Amygdala (tissue), 56 donors: ENCODE measurements at regions not wholly inside any gene's neighbourhood (a gene's known extent, or its start where the extent isn't known, plus 50 kb on each side); places are given as distances from the start of the nearest gene placed in this dataset.
"Not testable (repeated sequence)": the region's sequence is repeated elsewhere in the genome, so short reads cannot be mapped to it uniquely, and the experiment has no call there.

ENCODE experiments used
- DNase-seq, 56 donors: peaks; one replicate each; lab custom pipeline; 2025; lab: John Stamatoyannopoulos, UW

DNA sequence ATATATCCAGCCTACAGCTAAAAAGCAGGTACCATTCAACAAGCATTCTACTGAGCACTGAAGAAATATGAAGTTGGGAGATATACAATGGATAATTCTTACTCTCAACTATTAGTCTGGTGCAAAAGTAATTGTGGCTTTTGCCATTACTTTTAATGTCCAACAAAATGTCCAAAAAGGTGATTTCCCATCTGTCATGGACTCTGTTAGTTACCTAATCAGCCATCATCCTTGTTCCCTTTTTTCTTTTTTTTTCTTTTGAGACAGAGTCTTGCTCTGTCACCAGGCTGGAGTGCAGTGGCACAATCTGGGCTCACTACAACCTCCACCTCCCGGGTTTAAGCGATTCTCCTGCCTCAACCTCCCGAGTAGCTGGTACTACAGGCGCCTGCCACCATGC is 76.6 kb upstream of the MON1B start:
- DNase-seq, result not testable (repeated sequence)

DNA sequence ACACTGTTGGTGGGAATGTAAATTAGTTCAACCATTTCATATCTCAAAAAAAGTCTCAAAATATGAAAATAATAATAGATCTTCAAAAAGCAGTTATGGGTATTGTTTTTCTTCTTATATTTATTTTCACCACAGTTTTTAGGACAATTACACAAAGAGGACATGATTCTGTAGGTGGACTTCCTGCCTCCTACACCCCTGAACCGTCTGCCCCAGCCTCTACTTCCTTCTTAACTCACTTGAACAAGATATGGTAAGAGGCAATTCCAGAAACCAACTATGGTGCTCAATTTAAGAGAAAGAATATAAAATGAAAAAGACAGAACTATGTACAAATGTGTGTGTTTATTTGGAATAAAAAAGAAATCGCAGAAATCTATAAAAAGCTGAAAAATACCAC is 74.1 kb upstream of the MON1B start:
- DNase-seq, result no peak

DNA sequence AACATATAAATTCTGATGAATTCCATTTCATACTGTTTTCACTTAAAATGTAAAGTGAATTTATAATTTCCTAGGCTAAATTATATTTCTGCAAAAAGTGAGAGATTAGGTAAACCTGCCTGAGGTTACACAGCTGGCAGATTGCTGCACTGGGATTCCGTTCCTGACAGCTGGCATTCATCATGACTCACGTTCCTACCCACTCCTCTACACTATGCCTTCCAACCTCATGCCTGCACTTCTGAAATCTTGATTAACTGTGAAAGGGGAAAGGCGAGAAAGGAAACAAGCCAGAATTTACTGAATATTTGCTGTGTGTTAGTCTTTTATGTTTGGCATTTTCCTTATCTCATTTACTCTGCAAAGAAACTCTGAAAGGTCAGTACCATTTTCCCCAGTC is 73.3 kb upstream of the MON1B start:
- no peak for DNase-seq

DNA sequence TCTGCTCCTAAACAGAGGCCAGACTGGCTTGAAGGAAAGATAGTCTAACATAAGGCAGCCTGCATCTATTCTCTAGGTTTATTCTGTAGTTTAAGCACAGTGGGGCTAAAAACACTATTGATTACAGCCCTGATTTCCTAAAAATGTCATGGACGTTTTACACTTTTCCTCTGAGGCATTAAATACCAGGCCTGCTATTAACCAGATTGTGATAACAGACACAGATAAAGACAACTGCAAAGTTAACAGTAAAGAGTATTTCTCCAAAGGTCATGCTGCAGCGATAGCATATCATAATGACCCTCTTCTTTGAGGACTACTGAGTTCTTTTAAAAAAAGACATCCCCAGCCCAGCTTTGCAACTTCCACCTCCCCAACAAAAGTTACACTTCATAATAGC is 59.6 kb upstream of the MON1B start:
- no peak for DNase-seq

DNA sequence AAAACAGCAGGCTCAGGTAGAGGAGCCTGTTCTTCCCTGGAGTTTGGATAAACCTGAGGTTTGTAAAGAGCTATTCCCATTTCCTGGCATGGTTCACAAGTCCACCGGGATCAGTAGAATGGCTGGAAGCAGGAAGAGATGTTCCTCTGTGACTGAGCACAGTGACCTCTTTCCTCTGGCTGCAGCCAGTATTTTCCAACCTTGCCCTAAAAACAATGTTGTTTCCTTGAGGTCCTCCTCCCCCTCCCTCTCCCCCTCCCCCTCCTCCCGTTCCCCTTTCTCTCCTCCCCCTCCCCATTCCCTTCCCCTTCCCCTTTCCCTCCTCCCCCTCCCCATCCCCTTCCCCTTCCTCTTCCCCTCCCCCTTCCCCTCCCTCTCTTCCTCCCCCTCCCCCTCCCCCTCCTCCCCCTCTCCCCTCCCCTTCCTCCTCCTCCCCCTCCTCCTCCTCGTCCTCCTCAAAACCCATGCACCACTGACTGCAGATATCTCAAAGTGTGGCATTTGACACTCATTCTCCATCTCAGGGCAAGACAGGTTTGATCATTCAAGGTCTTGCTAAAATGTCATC is 58.9 kb upstream of the MON1B start:
- DNase-seq, result no peak

DNA sequence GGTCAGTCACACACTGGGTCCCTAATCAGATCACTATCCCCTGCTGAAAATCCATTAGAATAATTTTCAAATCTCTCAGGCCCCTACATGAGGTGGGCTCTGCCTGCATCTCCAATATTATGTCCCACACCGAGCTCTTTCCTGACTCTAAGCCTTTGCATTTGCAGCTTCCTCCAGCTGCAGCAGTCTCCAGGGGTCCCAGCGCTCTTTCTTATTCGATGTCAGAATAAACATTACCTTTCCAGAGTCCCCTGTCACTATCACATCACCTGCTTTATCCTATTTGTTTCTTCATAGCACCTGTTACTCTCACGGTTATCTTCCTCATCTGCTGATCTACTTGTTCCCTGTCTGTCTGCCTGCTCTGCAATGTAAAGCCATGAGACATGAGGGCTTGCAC is 57.3 kb upstream of the MON1B start:
- no peak for DNase-seq

DNA sequence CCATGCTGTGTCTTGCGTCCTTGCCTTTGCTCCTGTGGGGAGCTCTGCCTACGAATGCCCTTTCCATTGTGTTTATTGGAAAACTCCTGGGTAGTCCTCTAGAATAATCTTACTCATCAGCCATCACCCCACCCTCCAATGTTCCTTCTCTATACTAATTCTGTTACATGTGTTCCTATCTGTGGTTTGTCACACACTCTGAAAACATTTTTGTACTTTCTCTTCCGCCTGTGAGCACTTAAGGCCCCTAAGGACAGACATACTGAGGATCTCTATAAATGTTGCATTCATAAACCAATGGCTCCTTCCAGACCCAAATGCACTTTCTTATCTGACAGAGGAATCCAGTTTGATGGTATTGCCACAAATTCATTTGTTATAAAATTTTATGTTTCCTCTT is 53.9 kb upstream of the MON1B start:
- DNase-seq, result no peak
